GM18508 (cell line): ENCODE measurements at regions not wholly inside any gene's neighbourhood (a gene's known extent, or its start where the extent isn't known, plus 50 kb on each side); places are given as distances from the start of the nearest gene placed in this dataset.

Source experiments
- ATAC-seq: cut with Tn5 transposase; IDR thresholded peaks from one replicate; pipeline ENCODE4 v1.9.1; 2021; ENCODE audit warnings: moderate number of reproducible peaks; ENCODE audit not compliant: insufficient read depth, unreplicated experiment

GRCh38 chr14:65926935-65927700 lies 514.6 kb downstream of the FUT8 start:
- no peak for ATAC-seq

- ATAC-seq: no peak
These were observed 515.4 kb downstream of the FUT8 start for GRCh38 chr14:65927931-65928356.

- ATAC-seq: no peak
These were observed 516.5 kb downstream of the FUT8 start for GRCh38 chr14:65928995-65929394.

GRCh38 chr14:65933400-65934069 lies 521.0 kb downstream of the FUT8 start:
- ATAC-seq: no peak

- ATAC-seq: no peak
These were observed 521.5 kb downstream of the FUT8 start for GRCh38 chr14:65934070-65934435.

- no peak for ATAC-seq
These were observed 523.9 kb downstream of the FUT8 start for GRCh38 chr14:65936342-65936975.

- ATAC-seq: no peak
These were observed 524.8 kb downstream of the FUT8 start for GRCh38 chr14:65937079-65937959.

- ATAC-seq: no peak
These were observed 525.4 kb downstream of the FUT8 start for GRCh38 chr14:65937960-65938316.

GRCh38 chr14:65938738-65939137 lies 526.2 kb downstream of the FUT8 start:
- ATAC-seq: no peak

- no peak for ATAC-seq
These were observed 526.7 kb downstream of the FUT8 start for GRCh38 chr14:65939184-65939583.

GRCh38 chr14:65940056-65940735 lies 527.7 kb downstream of the FUT8 start:
- ATAC-seq: no peak

- ATAC-seq: no peak
These were observed 528.6 kb downstream of the FUT8 start for GRCh38 chr14:65941091-65941490.

GRCh38 chr14:65943150-65943549 lies 530.6 kb downstream of the FUT8 start:
- ATAC-seq: no peak

- no peak for ATAC-seq
These were observed 531.4 kb downstream of the FUT8 start for GRCh38 chr14:65943916-65944410.

GRCh38 chr14:65945327-65945726 lies 532.8 kb downstream of the FUT8 start:
- ATAC-seq: no peak

GRCh38 chr14:65946494-65946893 lies 534.0 kb downstream of the FUT8 start:
- ATAC-seq: no peak

- ATAC-seq: no peak
These were observed 535.8 kb downstream of the FUT8 start for GRCh38 chr14:65948302-65948701.

GRCh38 chr14:65949711-65950516 lies 536.3 kb upstream of the CCDC196 start:
- no peak for ATAC-seq

GRCh38 chr14:65954942-65955341 lies 531.2 kb upstream of the CCDC196 start:
- no peak for ATAC-seq
